GM21825 (cell line): ENCODE measurements at regions not wholly inside any gene's neighbourhood (a gene's known extent, or its start where the extent isn't known, plus 50 kb on each side); places are given as distances from the start of the nearest gene placed in this dataset.
"Not testable (repeated sequence)": the region's sequence is repeated elsewhere in the genome, so short reads cannot be mapped to it uniquely, and the experiment has no call there.

Experiments used
- ATAC-seq: cut with Tn5 transposase; IDR thresholded peaks from one replicate; pipeline ENCODE4 v1.9.1; 2021; ENCODE audit warnings: mild to moderate bottlenecking, moderate library complexity; ENCODE audit not compliant: unreplicated experiment

- ATAC-seq, result no peak
Observed at GRCh38 chr14:98924046-98924445, 348.0 kb downstream of the BCL11B start.

GRCh38 chr14:98925354-98926040 is 346.5 kb downstream of the BCL11B start:
- no peak for ATAC-seq

- no peak for ATAC-seq
Observed at GRCh38 chr14:98926146-98926545, 345.9 kb downstream of the BCL11B start.

GRCh38 chr14:98926801-98927200 is 345.2 kb downstream of the BCL11B start:
- ATAC-seq, result no peak

- no peak for ATAC-seq
Observed at GRCh38 chr14:98927986-98928385, 344.0 kb downstream of the BCL11B start.

GRCh38 chr14:98928418-98928817 is 343.6 kb downstream of the BCL11B start:
- ATAC-seq, result no peak

GRCh38 chr14:98931126-98931525 is 340.9 kb downstream of the BCL11B start:
- no peak for ATAC-seq

- no peak for ATAC-seq
Observed at GRCh38 chr14:98931911-98932310, 340.1 kb downstream of the BCL11B start.

GRCh38 chr14:98932431-98933325 is 339.3 kb downstream of the BCL11B start:
- ATAC-seq, result no peak

- not testable (repeated sequence) for ATAC-seq
Observed at GRCh38 chr14:98934569-98934968, 337.4 kb downstream of the BCL11B start.

- ATAC-seq, result no peak
Observed at GRCh38 chr14:98935921-98936320, 336.1 kb downstream of the BCL11B start.

GRCh38 chr14:98937021-98937420 is 335.0 kb downstream of the BCL11B start:
- ATAC-seq, result no peak

- ATAC-seq, result no peak
Observed at GRCh38 chr14:98937712-98938505, 334.1 kb downstream of the BCL11B start.

- ATAC-seq, result no peak
Observed at GRCh38 chr14:98940693-98941437, 331.1 kb downstream of the BCL11B start.

GRCh38 chr14:98941481-98941880 is 330.5 kb downstream of the BCL11B start:
- no peak for ATAC-seq

GRCh38 chr14:98943907-98944306 is 328.1 kb downstream of the BCL11B start:
- ATAC-seq, result no peak

GRCh38 chr14:98944989-98945388 is 327.0 kb downstream of the BCL11B start:
- ATAC-seq, result no peak

GRCh38 chr14:98945611-98946570 is 326.1 kb downstream of the BCL11B start:
- no peak for ATAC-seq

- no peak for ATAC-seq
Observed at GRCh38 chr14:98946940-98947339, 325.1 kb downstream of the BCL11B start.
